ENCODE measurements at regions not wholly inside any gene's neighbourhood (a gene's known extent, or its start where the extent isn't known, plus 50 kb on each side); places are given as distances from the start of the nearest gene placed in this dataset.

GRCh38 chr14:54166049-54166950 lies 209.7 kb upstream of the BMP4 start:
- Histone ChIP-seq H3K4me3 (IDR thresholded peaks at IDR 0.05; ENCODE audit: insufficient read depth, low read depth, low read length) (no peak overlapping the region), H3K9ac (no peak overlapping the region), H2AFZ (ENCODE audit: low read depth) (no peak overlapping the region), H3K79me2 (ENCODE audit: insufficient read depth, low read depth) (no peaks in the 10 kb centered on the region), H3K27me3 (ENCODE audit: insufficient read depth, low read depth) (no peaks in the 10 kb centered on the region), H3K36me3 (ENCODE audit: insufficient read depth) (no peaks in the 10 kb centered on the region), H3K27ac (no peak overlapping the region), H3K4me2 (no peak overlapping the region), H4K20me1 (ENCODE audit: insufficient read depth) (no peaks in the 10 kb centered on the region), H3K4me1 (ENCODE audit: low read depth, poor library complexity, severe bottlenecking) (no peaks in the 10 kb centered on the region)
- TF ChIP-seq CTCF (conservative IDR thresholded peaks at IDR 0.05; ENCODE audit: low read depth, low read length): no peak

- Histone ChIP-seq H3K79me2 (ENCODE audit: insufficient read depth, low read depth) (no peaks in the 10 kb centered on the region), H3K36me3 (ENCODE audit: insufficient read depth) (no peaks in the 10 kb centered on the region), H3K4me3 (IDR thresholded peaks at IDR 0.05; ENCODE audit: insufficient read depth, low read depth, low read length) (no peak overlapping the region), H3K27me3 (ENCODE audit: insufficient read depth, low read depth) (no peaks in the 10 kb centered on the region), H3K9ac (no peak overlapping the region), H3K27ac (no peak overlapping the region), H3K4me2 (no peak overlapping the region), H4K20me1 (ENCODE audit: insufficient read depth) (no peaks in the 10 kb centered on the region), H2AFZ (ENCODE audit: low read depth) (no peak overlapping the region), H3K4me1 (ENCODE audit: low read depth, poor library complexity, severe bottlenecking) (no peaks in the 10 kb centered on the region)
- no peak for TF ChIP-seq CTCF (conservative IDR thresholded peaks at IDR 0.05; ENCODE audit: low read depth, low read length)
These were observed 211.9 kb upstream of the BMP4 start for GRCh38 chr14:54168489-54168888.

- Histone ChIP-seq H3K27me3 (ENCODE audit: insufficient read depth, low read depth) (no peaks in the 10 kb centered on the region), H3K4me1 (ENCODE audit: low read depth, poor library complexity, severe bottlenecking) (no peaks in the 10 kb centered on the region), H2AFZ (ENCODE audit: low read depth) (no peak overlapping the region), H3K36me3 (ENCODE audit: insufficient read depth) (no peaks in the 10 kb centered on the region), H4K20me1 (ENCODE audit: insufficient read depth) (no peaks in the 10 kb centered on the region), H3K4me2 (no peak overlapping the region), H3K9ac (no peak overlapping the region), H3K27ac (no peak overlapping the region), H3K4me3 (IDR thresholded peaks at IDR 0.05; ENCODE audit: insufficient read depth, low read depth, low read length) (no peak overlapping the region), H3K79me2 (ENCODE audit: insufficient read depth, low read depth) (no peaks in the 10 kb centered on the region)
- no peak for TF ChIP-seq CTCF (conservative IDR thresholded peaks at IDR 0.05; ENCODE audit: low read depth, low read length)
These were observed 212.8 kb upstream of the BMP4 start for GRCh38 chr14:54169254-54169924.

DNA sequence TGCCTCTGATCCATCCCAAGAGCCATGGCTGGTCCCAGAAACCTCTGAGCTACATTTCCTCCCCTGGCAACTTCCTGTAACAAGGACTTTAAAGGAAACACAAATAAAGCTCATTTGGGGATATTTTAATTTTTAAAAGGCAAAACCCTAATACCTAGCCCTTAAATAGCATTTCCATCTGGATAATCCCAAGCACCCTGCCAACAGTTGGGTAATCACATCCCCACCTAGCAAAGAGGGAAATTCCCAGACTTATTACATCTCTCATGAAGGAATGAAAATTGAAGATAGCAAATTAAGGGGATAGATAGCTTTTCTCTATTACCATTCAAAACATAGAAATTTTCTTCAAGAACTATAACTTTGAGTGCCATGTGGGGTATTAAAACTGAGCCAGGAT lies 213.7 kb upstream of the BMP4 start:
- Histone ChIP-seq H3K27me3 (ENCODE audit: insufficient read depth, low read depth) (no peaks in the 10 kb centered on the region), H3K9ac (no peak overlapping the region), H3K36me3 (ENCODE audit: insufficient read depth) (no peaks in the 10 kb centered on the region), H3K79me2 (ENCODE audit: insufficient read depth, low read depth) (no peaks in the 10 kb centered on the region), H3K4me1 (ENCODE audit: low read depth, poor library complexity, severe bottlenecking) (no peaks in the 10 kb centered on the region), H3K4me2 (no peak overlapping the region), H3K4me3 (IDR thresholded peaks at IDR 0.05; ENCODE audit: insufficient read depth, low read depth, low read length) (no peak overlapping the region), H2AFZ (ENCODE audit: low read depth) (no peak overlapping the region), H3K27ac (no peak overlapping the region), H4K20me1 (ENCODE audit: insufficient read depth) (no peaks in the 10 kb centered on the region)
- TF ChIP-seq CTCF (conservative IDR thresholded peaks at IDR 0.05; ENCODE audit: low read depth, low read length): no peak

Measured in KMS-11 (cell line).